Embryonic facial prominence (tissue), 1 donor: ENCODE measurements at regions not wholly inside any gene's neighbourhood (a gene's known extent, or its start where the extent isn't known, plus 50 kb on each side); places are given as distances from the start of the nearest gene placed in this dataset.
"Not testable (repeated sequence)": the region's sequence is repeated elsewhere in the genome, so short reads cannot be mapped to it uniquely, and the experiment has no call there.

Source experiments
- DNase-seq: peaks from one replicate; pipeline ENCODE4 v3.0.0-alpha.2; 2016; ENCODE audit errors: extremely low spot score

GRCh38 chr5:39970117-39970798 is 545.5 kb upstream of the DAB2 start:
- no peak for DNase-seq

- no peak for DNase-seq
These were observed 543.6 kb upstream of the DAB2 start for GRCh38 chr5:39968381-39968780.

- no peak for DNase-seq
These were observed 530.4 kb upstream of the DAB2 start for GRCh38 chr5:39955156-39955555.

- DNase-seq, result no peak
These were observed 526.3 kb upstream of the DAB2 start for GRCh38 chr5:39951070-39951469.

GRCh38 chr5:39948867-39949468 is 524.2 kb upstream of the DAB2 start:
- DNase-seq, result no peak

- DNase-seq, result no peak
These were observed 523.6 kb upstream of the DAB2 start for GRCh38 chr5:39948341-39948740.

GRCh38 chr5:39947657-39948056 is 522.9 kb upstream of the DAB2 start:
- DNase-seq, result no peak

GRCh38 chr5:39946356-39947045 is 521.7 kb upstream of the DAB2 start:
- DNase-seq, result no peak

- no peak for DNase-seq
These were observed 521.1 kb upstream of the DAB2 start for GRCh38 chr5:39945870-39946269.

GRCh38 chr5:39943811-39944210 is 519.0 kb upstream of the DAB2 start:
- no peak for DNase-seq

GRCh38 chr5:39942606-39943005 is 517.8 kb upstream of the DAB2 start:
- no peak for DNase-seq

GRCh38 chr5:39941416-39941815 is 516.6 kb upstream of the DAB2 start:
- DNase-seq, result no peak

- no peak for DNase-seq
These were observed 510.1 kb upstream of the DAB2 start for GRCh38 chr5:39934830-39935229.

- DNase-seq, result no peak
These were observed 508.3 kb upstream of the DAB2 start for GRCh38 chr5:39933061-39933460.

- no peak for DNase-seq
These were observed 503.9 kb upstream of the DAB2 start for GRCh38 chr5:39928709-39929108.

GRCh38 chr5:39919876-39920275 is 495.1 kb upstream of the DAB2 start:
- DNase-seq, result no peak

GRCh38 chr5:39912906-39913305 is 488.1 kb upstream of the DAB2 start:
- no peak for DNase-seq

GRCh38 chr5:39907267-39907951 is 482.6 kb upstream of the DAB2 start:
- DNase-seq, result not testable (repeated sequence)

- DNase-seq, result no peak
These were observed 481.4 kb upstream of the DAB2 start for GRCh38 chr5:39906146-39906545.

- no peak for DNase-seq
These were observed 480.6 kb upstream of the DAB2 start for GRCh38 chr5:39905356-39905755.

- no peak for DNase-seq
These were observed 477.8 kb upstream of the DAB2 start for GRCh38 chr5:39902626-39903025.

GRCh38 chr5:39898731-39899130 is 474.0 kb upstream of the DAB2 start:
- no peak for DNase-seq

GRCh38 chr5:39896706-39897105 is 471.9 kb upstream of the DAB2 start:
- no peak for DNase-seq
